WERI-Rb-1 (cell line): ENCODE measurements at regions not wholly inside any gene's neighbourhood (a gene's known extent, or its start where the extent isn't known, plus 50 kb on each side); places are given as distances from the start of the nearest gene placed in this dataset.

Source experiments
- DNase-seq: peaks from one replicate; pipeline ENCODE4 v3.0.0-alpha.2; 2020
- H3K27ac ChIP-seq: fragments of 250-450 bp; sonication (Bioruptor Pico); 2 replicates; pipeline ENCODE4 v1.5.1; 2020; ENCODE audit warnings: mild to moderate bottlenecking, moderate library complexity
- H3K27me3 ChIP-seq: fragments of 250-450 bp; sonication (Bioruptor Pico); 2 replicates; pipeline ENCODE4 v1.5.1; 2021; ENCODE audit warnings: mild to moderate bottlenecking, low read depth, moderate library complexity; ENCODE audit not compliant: insufficient read depth, severe bottlenecking
- H3K36me3 ChIP-seq: fragments of 250-450 bp; sonication (Bioruptor Pico); 2 replicates; pipeline ENCODE4 v1.5.1; 2020; ENCODE audit warnings: mild to moderate bottlenecking, moderate library complexity
- H3K4me3 ChIP-seq: 2 replicates; pipeline ENCODE4 v1.5.1; 2011; ENCODE audit warnings: low read depth, mild to moderate bottlenecking, control low read depth, low read length
- H3K9me3 ChIP-seq: fragments of 250-450 bp; sonication (Bioruptor Pico); 2 replicates; pipeline ENCODE4 v1.5.1; 2021; ENCODE audit warnings: mild to moderate bottlenecking, moderate library complexity; ENCODE audit not compliant: severe bottlenecking
- TF ChIP-seq, protein P1 (sequence below): IDR thresholded peaks from 2 replicates; pipeline ENCODE4 v1.5.1; 2011; ENCODE audit warnings: low read depth, mild to moderate bottlenecking, control low read depth, inconsistent platforms, low read length

DNA sequence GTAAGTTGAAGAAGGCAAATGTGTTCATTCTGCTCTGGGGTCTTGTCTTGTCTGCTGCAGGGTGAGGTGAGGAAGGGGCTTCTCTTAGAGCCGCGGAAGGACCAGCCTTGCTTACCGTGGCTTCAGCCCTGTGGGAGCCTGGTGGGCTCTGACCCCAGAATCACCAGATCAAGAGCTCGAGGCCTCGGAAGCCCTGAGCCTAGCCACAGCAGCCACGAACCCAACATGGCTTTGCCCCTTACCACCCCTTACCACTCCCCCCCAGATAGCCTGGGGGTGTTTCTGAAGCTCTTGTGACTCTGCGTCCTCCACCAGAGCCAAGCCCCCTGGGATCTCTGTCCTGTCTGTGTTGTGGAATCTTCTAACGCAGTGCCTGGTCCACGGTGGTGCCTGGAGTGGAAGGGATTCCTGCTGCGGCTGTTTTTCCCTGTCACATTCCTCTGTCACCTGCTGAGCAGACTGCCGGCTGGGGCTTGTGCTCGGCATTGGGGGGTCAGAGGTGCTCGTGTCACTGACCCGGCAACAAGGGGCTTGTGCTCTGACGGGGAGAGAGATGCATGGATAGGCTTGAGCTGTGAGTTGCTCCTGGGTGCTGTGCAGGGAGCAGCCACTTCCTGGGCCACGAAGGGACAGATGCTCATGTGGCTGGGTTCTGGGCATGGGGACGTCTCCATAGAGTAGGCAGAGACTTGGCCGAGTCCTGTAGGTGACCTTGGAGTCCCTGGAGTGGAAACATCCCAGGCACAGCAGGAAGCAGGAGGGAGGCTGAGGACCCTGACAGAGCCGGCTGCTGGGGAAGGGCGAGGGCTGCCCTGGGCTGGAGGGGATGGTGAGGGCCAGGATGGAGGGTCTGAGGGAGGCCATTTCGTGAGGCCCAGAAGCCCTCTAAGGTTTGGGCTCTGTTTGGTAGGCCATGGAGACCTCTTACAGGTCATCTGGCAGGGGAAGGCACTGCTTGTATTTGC, 316.0 kb downstream of the QKI start:
- no peak for DNase-seq
- Histone ChIP-seq H3K9me3 (no peaks in the 10 kb centered on the region), H3K27me3 (no peaks in the 10 kb centered on the region), H3K36me3 (no peaks in the 10 kb centered on the region), H3K4me3 (no peak overlapping the region), H3K27ac (no peak overlapping the region)
- TF ChIP-seq, protein P1, sequence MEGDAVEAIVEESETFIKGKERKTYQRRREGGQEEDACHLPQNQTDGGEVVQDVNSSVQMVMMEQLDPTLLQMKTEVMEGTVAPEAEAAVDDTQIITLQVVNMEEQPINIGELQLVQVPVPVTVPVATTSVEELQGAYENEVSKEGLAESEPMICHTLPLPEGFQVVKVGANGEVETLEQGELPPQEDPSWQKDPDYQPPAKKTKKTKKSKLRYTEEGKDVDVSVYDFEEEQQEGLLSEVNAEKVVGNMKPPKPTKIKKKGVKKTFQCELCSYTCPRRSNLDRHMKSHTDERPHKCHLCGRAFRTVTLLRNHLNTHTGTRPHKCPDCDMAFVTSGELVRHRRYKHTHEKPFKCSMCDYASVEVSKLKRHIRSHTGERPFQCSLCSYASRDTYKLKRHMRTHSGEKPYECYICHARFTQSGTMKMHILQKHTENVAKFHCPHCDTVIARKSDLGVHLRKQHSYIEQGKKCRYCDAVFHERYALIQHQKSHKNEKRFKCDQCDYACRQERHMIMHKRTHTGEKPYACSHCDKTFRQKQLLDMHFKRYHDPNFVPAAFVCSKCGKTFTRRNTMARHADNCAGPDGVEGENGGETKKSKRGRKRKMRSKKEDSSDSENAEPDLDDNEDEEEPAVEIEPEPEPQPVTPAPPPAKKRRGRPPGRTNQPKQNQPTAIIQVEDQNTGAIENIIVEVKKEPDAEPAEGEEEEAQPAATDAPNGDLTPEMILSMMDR = no peak

DNA sequence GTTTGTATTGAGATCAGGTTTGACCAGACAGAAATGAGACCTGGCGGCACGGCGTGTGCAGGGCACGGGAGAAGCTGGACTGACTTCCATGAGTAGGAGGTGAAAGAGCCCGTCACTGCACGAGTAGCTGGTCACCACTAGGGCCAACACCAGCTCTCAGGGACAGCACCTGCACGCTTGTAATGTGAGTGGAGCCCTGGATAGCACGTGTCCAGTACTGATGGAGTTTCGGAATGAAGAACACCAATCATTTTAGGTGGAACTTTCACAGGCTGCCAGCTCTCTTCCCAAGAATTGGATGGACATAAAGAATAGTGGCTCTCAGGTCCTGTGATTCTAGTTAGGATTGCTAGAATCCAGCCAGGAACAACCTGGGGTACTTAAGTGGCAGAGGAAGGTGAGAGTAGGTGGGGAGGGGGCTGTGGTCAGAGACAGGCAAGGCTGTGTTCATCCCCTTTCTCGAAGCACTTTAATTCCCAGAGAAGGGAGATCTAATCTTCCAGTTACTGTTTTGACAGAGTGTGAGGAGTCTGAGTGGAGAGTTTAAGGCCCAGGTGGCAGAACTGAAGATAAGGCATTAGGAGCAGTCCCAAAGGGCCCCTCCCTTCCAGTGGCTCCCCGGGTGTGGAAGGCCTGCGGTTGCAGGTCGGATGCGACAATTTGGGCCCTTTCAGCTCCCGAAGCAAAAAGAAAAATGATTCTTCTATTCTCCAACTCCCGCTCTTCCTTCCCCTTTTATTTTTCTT, 314.8 kb downstream of the QKI start:
- no peak overlapping the region for H3K27ac ChIP-seq
- no peaks in the 10 kb centered on the region for H3K9me3 ChIP-seq
- DNase-seq = no peak
- H3K4me3 ChIP-seq = no peak overlapping the region
- TF ChIP-seq, protein P1 = peak; percentile 23; the same call in 1 of the 2 replicates
- no peaks in the 10 kb centered on the region for H3K27me3 ChIP-seq
- no peaks in the 10 kb centered on the region for H3K36me3 ChIP-seq

DNA sequence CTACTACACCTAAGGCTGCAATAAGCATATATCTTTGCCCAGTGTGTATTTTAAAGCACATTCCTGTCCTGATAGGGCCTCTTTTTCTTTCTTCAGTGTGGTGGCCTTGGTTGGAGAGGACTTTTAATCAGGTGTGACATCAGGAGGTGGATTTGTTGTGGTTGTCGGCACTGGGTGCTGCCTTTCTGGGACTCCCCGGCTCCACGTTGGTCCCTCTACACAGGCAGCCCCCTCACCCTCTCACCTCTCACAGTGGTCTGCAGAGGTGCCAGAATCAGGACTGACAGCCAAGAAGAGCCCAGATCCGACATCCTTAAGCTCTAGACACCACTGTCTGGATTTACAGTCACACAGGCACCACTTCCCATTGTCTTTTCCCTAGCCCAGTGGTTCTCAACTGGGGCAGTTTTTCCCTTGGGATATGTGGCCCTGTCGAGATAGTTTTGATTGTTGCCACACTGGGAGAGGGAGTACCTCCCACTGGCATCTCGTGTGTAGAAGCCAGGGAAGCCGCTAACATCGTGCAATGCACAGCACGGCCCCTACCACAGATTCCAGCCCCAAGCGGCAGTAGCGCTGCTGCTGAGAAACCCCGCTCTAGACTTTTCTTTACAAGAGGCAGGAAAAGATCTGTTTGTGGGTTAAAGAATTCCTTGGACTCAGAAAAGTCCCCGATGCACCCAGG, 314.1 kb downstream of the QKI start:
- H3K27ac ChIP-seq = no peak overlapping the region
- DNase-seq = no peak
- H3K4me3 ChIP-seq = no peak overlapping the region
- TF ChIP-seq, protein P1 = no peak
- no peaks in the 10 kb centered on the region for H3K27me3 ChIP-seq
- no peaks in the 10 kb centered on the region for H3K9me3 ChIP-seq
- H3K36me3 ChIP-seq = no peaks in the 10 kb centered on the region

DNA sequence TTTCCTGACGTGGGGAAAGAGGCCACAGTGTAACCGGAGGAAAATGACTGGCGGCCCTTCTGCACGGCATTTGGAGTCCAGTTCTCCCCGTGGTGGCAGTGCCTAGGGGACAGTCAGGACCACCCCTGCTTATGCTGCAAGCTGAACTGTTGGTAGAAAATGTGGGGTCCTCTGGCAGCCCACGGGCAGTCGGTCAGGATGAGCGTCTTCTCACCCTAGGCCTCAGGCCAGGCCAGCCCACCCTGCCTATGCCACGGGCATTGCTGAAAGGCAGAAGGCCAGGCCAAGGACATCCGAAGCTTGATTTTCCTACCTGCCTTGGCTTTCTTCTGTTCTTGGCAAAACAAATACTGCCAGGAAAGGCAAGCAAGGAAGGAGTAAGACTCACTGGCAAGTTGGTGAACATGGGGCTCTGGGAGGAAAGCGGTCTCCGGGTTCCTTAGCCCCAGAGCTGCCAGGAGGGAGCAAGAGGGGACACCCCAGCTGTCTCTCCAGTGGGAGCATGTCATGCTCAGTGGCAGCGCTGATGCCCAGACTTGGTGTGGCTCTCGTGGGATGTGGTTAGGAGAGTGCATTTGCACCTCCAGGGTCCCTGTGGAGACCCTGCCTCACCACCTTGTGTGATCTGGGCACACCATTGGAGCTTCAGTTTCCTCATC, 311.6 kb downstream of the QKI start:
- Histone ChIP-seq H3K4me3 (no peak overlapping the region), H3K9me3 (no peaks in the 10 kb centered on the region), H3K36me3 (no peaks in the 10 kb centered on the region), H3K27me3 (no peaks in the 10 kb centered on the region), H3K27ac (no peak overlapping the region)
- TF ChIP-seq, protein P1 = no peak
- no peak for DNase-seq
